Loucy (cell line): ENCODE measurements at regions not wholly inside any gene's neighbourhood (a gene's known extent, or its start where the extent isn't known, plus 50 kb on each side); places are given as distances from the start of the nearest gene placed in this dataset.
A peak's percentile ranks its signal among the peaks of the same experiment; 100 is the strongest.

Experiments
- H2AFZ ChIP-seq: fragments of 200-600 bp; sonication (generic); 2 replicates; pipeline ENCODE4 v1.6.0; 2016; ENCODE audit warnings: antibody characterized with exemption, mild to moderate bottlenecking, low read length, moderate library complexity
- H3F3A ChIP-seq: fragments of 200-600 bp; 2 replicates; pipeline ENCODE4 v1.6.0; 2016; ENCODE audit warnings: antibody characterized with exemption, low read depth, mild to moderate bottlenecking
- H3K27me3 ChIP-seq: fragments of 200-600 bp; sonication (generic); 2 replicates; pipeline ENCODE4 v1.6.1; 2014; ENCODE audit warnings: low read length, mild to moderate bottlenecking; ENCODE audit not compliant: insufficient read depth, poor library complexity, severe bottlenecking
- H3K36me3 ChIP-seq: fragments of 200-600 bp; sonication (generic); 2 replicates; pipeline ENCODE4 v1.6.1; 2016; ENCODE audit warnings: low read length; ENCODE audit not compliant: insufficient read depth
- H3K4me1 ChIP-seq: fragments of 200-600 bp; sonication (generic); 2 replicates; pipeline ENCODE4 v1.5.1; 2014; ENCODE audit warnings: low read length, mild to moderate bottlenecking; ENCODE audit not compliant: insufficient read depth, poor library complexity, severe bottlenecking
- H3K4me2 ChIP-seq: fragments of 200-600 bp; sonication (generic); 2 replicates; pipeline ENCODE4 v1.6.0; 2014; ENCODE audit warnings: antibody characterized with exemption, low read length, low read depth, mild to moderate bottlenecking; ENCODE audit not compliant: poor library complexity, severe bottlenecking
- H3K4me3 ChIP-seq: fragments of 200-600 bp; sonication (generic); 2 replicates; pipeline ENCODE4 v1.5.1; 2014; ENCODE audit warnings: low read length, mild to moderate bottlenecking, mixed read lengths; ENCODE audit not compliant: poor library complexity, severe bottlenecking
- H3K79me2 ChIP-seq: fragments of 200-600 bp; sonication (generic); 2 replicates; pipeline ENCODE4 v1.6.1; 2014; ENCODE audit warnings: low read length; ENCODE audit not compliant: insufficient read depth
- H3K9ac ChIP-seq: fragments of 200-600 bp; sonication (generic); 2 replicates; pipeline ENCODE4 v1.6.0; 2014; ENCODE audit warnings: mild to moderate bottlenecking, low read depth, low read length, moderate library complexity; ENCODE audit not compliant: poor library complexity, severe bottlenecking
- H3K9me2 ChIP-seq: fragments of 200-600 bp; sonication (generic); replicated peaks from 2 replicates; pipeline ENCODE4 v1.6.1; 2016; ENCODE audit warnings: low read depth, low read length, mixed read lengths
- H3K9me3 ChIP-seq: fragments of 200-600 bp; sonication (generic); 2 replicates; pipeline ENCODE4 v1.6.1; 2014; ENCODE audit warnings: mild to moderate bottlenecking, antibody characterized with exemption, low read length, low read depth; ENCODE audit not compliant: insufficient read depth
- H4K20me1 ChIP-seq: fragments of 200-600 bp; sonication (generic); 2 replicates; pipeline ENCODE4 v1.6.0; 2014; ENCODE audit warnings: antibody characterized with exemption, low read length, mild to moderate bottlenecking; ENCODE audit not compliant: insufficient read depth, poor library complexity, severe bottlenecking
- CTCF ChIP-seq: fragments of 200-600 bp; sonication (generic); conservative IDR thresholded peaks from 2 replicates; pipeline ENCODE4 v1.5.1; 2014; ENCODE audit warnings: mild to moderate bottlenecking, antibody characterized with exemption, low read length
- EZH2phosphoT487 ChIP-seq: fragments of 200-600 bp; IDR thresholded peaks from 2 replicates; pipeline ENCODE4 v1.6.1; 2018; ENCODE audit warnings: antibody characterized with exemption, mild to moderate bottlenecking, moderate library complexity, borderline replicate concordance

GRCh38 chr11:86143087-86144030, 74.5 kb upstream of the PICALM start:
- H3K4me3 ChIP-seq = peak overlapping the region; percentile 22
- TF ChIP-seq EZH2phosphoT487 (no peak), CTCF (no peak)
- H3K9me2 ChIP-seq = no peaks in the 10 kb centered on the region
- no peaks in the 10 kb centered on the region for H3K79me2 ChIP-seq
- H3K9me3 ChIP-seq = no peaks in the 10 kb centered on the region
- H3K27me3 ChIP-seq = no peaks in the 10 kb centered on the region
- H3K36me3 ChIP-seq = no peaks in the 10 kb centered on the region
- H2AFZ ChIP-seq = peak overlapping the region; percentile 81
- peaks cover 45% of the 10 kb centered on the region for H3K4me1 ChIP-seq
- H4K20me1 ChIP-seq = no peaks in the 10 kb centered on the region
- peak overlapping the region; percentile 10 for H3K9ac ChIP-seq
- peak overlapping the region; percentile 38 for H3K4me2 ChIP-seq
- H3F3A ChIP-seq = no peaks in the 10 kb centered on the region

GRCh38 chr11:86142170-86142569, 73.3 kb upstream of the PICALM start:
- no peak overlapping the region for H3K4me3 ChIP-seq
- peaks cover 46% of the 10 kb centered on the region for H3K4me1 ChIP-seq
- H3K27me3 ChIP-seq = no peaks in the 10 kb centered on the region
- H3K4me2 ChIP-seq = no peak overlapping the region
- no peaks in the 10 kb centered on the region for H3K79me2 ChIP-seq
- no peaks in the 10 kb centered on the region for H3K36me3 ChIP-seq
- no peak overlapping the region for H3K9ac ChIP-seq
- no peaks in the 10 kb centered on the region for H4K20me1 ChIP-seq
- H3K9me3 ChIP-seq = no peaks in the 10 kb centered on the region
- no peaks in the 10 kb centered on the region for H3K9me2 ChIP-seq
- no peak for TF ChIP-seq EZH2phosphoT487
- no peak for TF ChIP-seq CTCF
- no peak overlapping the region for H2AFZ ChIP-seq
- no peaks in the 10 kb centered on the region for H3F3A ChIP-seq

GRCh38 chr11:86141727-86142126, 72.8 kb upstream of the PICALM start:
- no peaks in the 10 kb centered on the region for H4K20me1 ChIP-seq
- no peak overlapping the region for H3K4me3 ChIP-seq
- no peak overlapping the region for H3K9ac ChIP-seq
- no peaks in the 10 kb centered on the region for H3K9me2 ChIP-seq
- H3K79me2 ChIP-seq = no peaks in the 10 kb centered on the region
- H3K9me3 ChIP-seq = no peaks in the 10 kb centered on the region
- no peak for TF ChIP-seq EZH2phosphoT487
- TF ChIP-seq CTCF = no peak
- H3K36me3 ChIP-seq = no peaks in the 10 kb centered on the region
- no peak overlapping the region for H3K4me2 ChIP-seq
- H3K4me1 ChIP-seq = peaks cover 46% of the 10 kb centered on the region
- 0 out of 2 replicates have a peak overlapping the region, but pooled peaks have one; percentile 36 for H2AFZ ChIP-seq
- H3F3A ChIP-seq = no peaks in the 10 kb centered on the region
- H3K27me3 ChIP-seq = no peaks in the 10 kb centered on the region
